ENCODE measurements at regions not wholly inside any gene's neighbourhood (a gene's known extent, or its start where the extent isn't known, plus 50 kb on each side); places are given as distances from the start of the nearest gene placed in this dataset.

DNA sequence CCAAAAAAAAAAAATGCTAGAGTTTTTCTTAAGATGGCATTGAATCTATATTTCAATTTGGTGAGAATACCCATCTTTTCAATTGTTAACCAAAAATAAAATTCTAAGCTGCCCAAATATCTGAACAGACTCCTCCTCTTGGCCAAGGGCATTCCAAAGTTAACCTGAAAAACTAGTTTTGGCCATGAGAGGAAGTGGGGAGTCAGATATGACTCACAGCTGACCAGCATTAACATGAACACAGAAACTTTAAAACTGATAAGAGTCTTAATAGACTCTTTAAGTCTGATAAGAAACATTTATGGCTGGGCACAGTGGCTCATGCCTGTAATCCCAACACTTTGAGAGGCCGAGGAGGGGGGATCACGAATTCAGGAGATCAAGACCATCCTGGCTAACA lies 171.3 kb downstream of the FAXC start:
- Histone ChIP-seq H3K36me3 (no peaks in the 10 kb centered on the region), H3K9me3 (peaks cover 0 to 10% (median 0%) of the 10 kb centered on the region in 3 donors), H3K4me1 (no peaks in the 10 kb centered on the region), H3K27ac (no peak overlapping the region), H3K27me3 (no peaks in the 10 kb centered on the region), H3K4me3 (no peak overlapping the region)
- intact Hi-C loops (cut with DNase I; ENCODE audit: low total_unique reads), result no loop called here
- no peak for DNase-seq
- TF ChIP-seq, protein P1, sequence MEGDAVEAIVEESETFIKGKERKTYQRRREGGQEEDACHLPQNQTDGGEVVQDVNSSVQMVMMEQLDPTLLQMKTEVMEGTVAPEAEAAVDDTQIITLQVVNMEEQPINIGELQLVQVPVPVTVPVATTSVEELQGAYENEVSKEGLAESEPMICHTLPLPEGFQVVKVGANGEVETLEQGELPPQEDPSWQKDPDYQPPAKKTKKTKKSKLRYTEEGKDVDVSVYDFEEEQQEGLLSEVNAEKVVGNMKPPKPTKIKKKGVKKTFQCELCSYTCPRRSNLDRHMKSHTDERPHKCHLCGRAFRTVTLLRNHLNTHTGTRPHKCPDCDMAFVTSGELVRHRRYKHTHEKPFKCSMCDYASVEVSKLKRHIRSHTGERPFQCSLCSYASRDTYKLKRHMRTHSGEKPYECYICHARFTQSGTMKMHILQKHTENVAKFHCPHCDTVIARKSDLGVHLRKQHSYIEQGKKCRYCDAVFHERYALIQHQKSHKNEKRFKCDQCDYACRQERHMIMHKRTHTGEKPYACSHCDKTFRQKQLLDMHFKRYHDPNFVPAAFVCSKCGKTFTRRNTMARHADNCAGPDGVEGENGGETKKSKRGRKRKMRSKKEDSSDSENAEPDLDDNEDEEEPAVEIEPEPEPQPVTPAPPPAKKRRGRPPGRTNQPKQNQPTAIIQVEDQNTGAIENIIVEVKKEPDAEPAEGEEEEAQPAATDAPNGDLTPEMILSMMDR (IDR thresholded peaks at IDR 0.05), result no peak

DNA sequence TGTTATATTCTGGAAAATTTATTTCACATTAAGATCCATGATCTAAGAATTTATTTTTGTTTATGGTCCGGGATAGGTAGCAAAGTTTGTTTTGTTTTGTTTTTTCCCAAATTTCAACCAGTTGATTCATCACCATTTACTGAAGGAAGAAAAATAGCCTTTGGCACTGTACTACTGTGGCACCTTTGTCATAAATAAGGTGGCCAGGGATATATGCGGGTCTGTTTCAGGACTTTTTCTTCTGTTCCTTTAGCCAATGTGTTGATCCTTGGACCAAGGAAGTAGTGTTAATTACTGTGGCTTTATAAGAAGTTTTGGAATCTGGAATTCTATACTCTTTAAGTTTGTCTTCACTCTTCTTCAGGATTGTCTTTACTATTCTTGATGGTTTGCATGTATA lies 171.7 kb downstream of the FAXC start:
- Histone ChIP-seq H3K4me3 (no peak overlapping the region), H3K27me3 (no peaks in the 10 kb centered on the region), H3K4me1 (no peaks in the 10 kb centered on the region), H3K36me3 (no peaks in the 10 kb centered on the region), H3K9me3 (peaks cover 0 to 10% (median 0%) of the 10 kb centered on the region in 3 donors), H3K27ac (no peak overlapping the region)
- intact Hi-C loops (cut with DNase I; ENCODE audit: low total_unique reads), result no loop called here
- DNase-seq, result no peak
- TF ChIP-seq, protein P1 (IDR thresholded peaks at IDR 0.05), result no peak

DNA sequence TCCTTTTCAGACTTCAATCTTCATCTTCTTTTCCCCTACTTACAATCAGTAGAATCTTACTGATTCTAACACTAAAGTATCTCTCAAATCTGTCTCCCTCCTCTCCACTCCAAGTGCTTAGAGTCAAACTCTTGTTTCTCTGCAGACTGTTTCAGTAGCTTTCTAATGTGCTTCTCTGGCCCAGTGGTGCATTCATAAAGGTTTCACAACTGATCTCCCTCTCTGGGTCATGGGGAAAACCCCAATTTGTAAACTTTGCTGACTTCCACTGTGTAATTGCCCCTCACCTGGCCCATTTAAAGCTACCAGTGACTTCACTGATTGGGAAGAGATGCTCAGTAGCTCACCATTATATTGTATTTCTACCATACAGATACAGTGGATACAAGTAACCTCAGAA lies 183.6 kb downstream of the FAXC start:
- no peak for DNase-seq
- no peak overlapping the region for H3K4me3 ChIP-seq

DNA sequence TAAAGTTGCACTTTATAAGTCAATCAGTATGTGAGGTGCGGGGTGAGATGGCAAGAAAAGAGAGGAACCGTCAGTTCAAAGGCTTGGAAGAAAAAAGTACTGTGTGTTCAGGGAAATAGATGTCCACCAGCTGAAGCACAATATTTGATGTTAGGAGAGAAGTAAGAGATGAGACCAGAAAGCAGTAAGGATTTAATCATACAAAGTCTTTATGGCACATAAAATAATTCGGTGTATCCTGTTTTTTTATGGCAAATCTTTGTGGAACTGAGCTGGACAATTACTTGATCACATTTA lies 197.2 kb downstream of the FAXC start:
- Histone ChIP-seq H3K36me3 (no peaks in the 10 kb centered on the region), H3K4me1 (no peaks in the 10 kb centered on the region), H3K27ac (no peak overlapping the region), H3K27me3 (peaks cover 0 to 2% of the 10 kb centered on the region in 2 donors), H3K4me3 (no peak overlapping the region), H3K9me3 (no peaks in the 10 kb centered on the region)
- intact Hi-C loops (cut with DNase I; ENCODE audit: low total_unique reads), result no loop called here
- TF ChIP-seq, protein P1 (IDR thresholded peaks at IDR 0.05), result no peak
- DNase-seq, result no peak

More for the DNA sequence above, 183.6 kb downstream of the FAXC start:
- Histone ChIP-seq H3K9me3 (no peaks in the 10 kb centered on the region), H3K36me3 (no peaks in the 10 kb centered on the region), H3K4me1 (no peaks in the 10 kb centered on the region), H3K27me3 (peaks cover 0 to 5% of the 10 kb centered on the region in 2 donors), H3K27ac (no peak overlapping the region)
- TF ChIP-seq, protein P1 (IDR thresholded peaks at IDR 0.05), result no peak
- intact Hi-C loops (cut with DNase I; ENCODE audit: low total_unique reads), result no loop called here

DNA sequence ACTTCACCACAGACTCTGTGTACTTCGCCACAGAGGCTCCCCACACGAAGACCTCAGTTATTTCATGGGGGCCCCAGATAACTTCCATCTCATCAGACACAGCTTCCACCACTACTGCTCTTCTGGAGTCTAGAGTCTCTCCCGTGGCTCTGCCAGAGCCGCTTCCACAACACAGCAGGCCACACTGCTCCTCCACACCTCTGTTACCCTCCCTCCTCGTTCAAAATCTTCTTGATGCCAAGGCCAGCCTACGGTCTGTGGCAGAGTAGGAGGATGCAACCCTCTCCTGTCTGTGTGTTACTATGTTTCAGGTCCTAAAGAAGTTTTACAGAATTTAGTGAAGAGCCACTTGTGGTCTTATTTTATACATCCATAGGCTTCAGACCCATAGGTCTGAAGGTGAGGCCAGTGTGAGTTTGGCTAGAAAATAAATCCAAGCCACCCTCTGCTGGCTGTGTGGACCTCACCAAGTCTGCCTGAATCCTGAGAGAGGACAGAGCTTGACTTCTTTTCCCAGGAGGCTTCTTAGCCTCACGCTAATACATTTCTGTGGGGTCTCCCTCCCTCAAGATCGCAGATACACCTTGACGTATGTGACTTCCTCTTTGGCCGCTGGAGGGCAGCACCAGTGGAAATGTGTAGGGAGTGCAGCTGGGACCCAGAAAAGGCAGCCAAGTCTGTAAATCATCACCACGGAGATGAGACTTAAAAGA lies 197.7 kb downstream of the FAXC start:
- H3K27ac ChIP-seq, result no peak overlapping the region
- intact Hi-C loops (cut with DNase I; ENCODE audit: low total_unique reads), result no loop called here
- TF ChIP-seq, protein P1 (IDR thresholded peaks at IDR 0.05), result no peak
- no peaks in the 10 kb centered on the region for H3K4me1 ChIP-seq
- no peaks in the 10 kb centered on the region for H3K9me3 ChIP-seq
- H3K4me3 ChIP-seq, result no peak overlapping the region
- DNase-seq, result no peak
- H3K27me3 ChIP-seq, result peaks cover 0 to 2% of the 10 kb centered on the region in 2 donors
- no peaks in the 10 kb centered on the region for H3K36me3 ChIP-seq

DNA sequence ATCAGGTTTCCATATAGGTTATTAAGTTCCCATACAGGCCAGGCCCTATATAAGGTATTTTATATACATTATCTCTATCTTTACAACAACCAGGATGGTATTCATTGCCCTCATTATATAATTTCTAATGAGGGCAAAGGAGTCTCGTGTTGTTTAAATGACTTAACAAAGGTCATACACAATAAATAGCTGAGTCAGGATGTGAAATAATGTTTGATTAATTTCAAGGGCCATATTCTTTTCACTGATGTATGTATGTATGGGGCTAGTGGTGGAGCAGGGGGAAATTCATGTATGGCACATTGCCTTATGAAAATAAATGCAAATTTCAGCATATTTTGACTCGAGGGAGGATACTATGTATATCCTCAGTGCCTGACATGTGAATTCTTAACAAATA lies 200.7 kb downstream of the FAXC start:
- H3K36me3 ChIP-seq, result no peaks in the 10 kb centered on the region
- intact Hi-C loops (cut with DNase I; ENCODE audit: low total_unique reads), result no loop called here

More for the DNA sequence above, 200.7 kb downstream of the FAXC start:
- Histone ChIP-seq H3K27me3 (peaks cover 0 to 2% of the 10 kb centered on the region in 2 donors), H3K4me3 (no peak overlapping the region), H3K4me1 (no peaks in the 10 kb centered on the region), H3K27ac (no peak overlapping the region), H3K9me3 (no peaks in the 10 kb centered on the region)
- DNase-seq, result no peak
- TF ChIP-seq, protein P1 (IDR thresholded peaks at IDR 0.05), result no peak

Data from tibial artery (tissue), 4 donors.